H9 (cell line): ENCODE measurements at regions not wholly inside any gene's neighbourhood (a gene's known extent, or its start where the extent isn't known, plus 50 kb on each side); places are given as distances from the start of the nearest gene placed in this dataset.

Experiments
- DNase-seq: peaks from one replicate; pipeline ENCODE4 v3.0.0-alpha.2; 2017
- H2AFZ ChIP-seq: one replicate; pipeline ENCODE4 v1.6.1; 2013; ENCODE audit warnings: mild to moderate bottlenecking, low read length, control low read depth, moderate library complexity
- H2AK5ac ChIP-seq: 2 replicates; pipeline ENCODE4 v1.6.1; 2013; ENCODE audit warnings: low read length, control low read depth, mixed read lengths; ENCODE audit not compliant: insufficient read length
- H2BK120ac ChIP-seq: one replicate; pipeline ENCODE4 v1.6.1; 2013; ENCODE audit warnings: low read depth, mild to moderate bottlenecking, low read length, control low read depth, inconsistent platforms; ENCODE audit not compliant: poor library complexity, severe bottlenecking
- H2BK12ac ChIP-seq: 2 replicates; pipeline ENCODE4 v1.6.1; 2013; ENCODE audit warnings: low read length, control low read depth, mixed read lengths, low read depth; ENCODE audit not compliant: insufficient read length
- H2BK15ac ChIP-seq: 2 replicates; pipeline ENCODE4 v1.6.1; 2013; ENCODE audit warnings: low read depth, low read length, control low read depth
- H2BK20ac ChIP-seq: one replicate; pipeline ENCODE4 v1.6.1; 2013; ENCODE audit warnings: low read depth, mild to moderate bottlenecking, low read length, control low read depth, inconsistent platforms; ENCODE audit not compliant: poor library complexity, severe bottlenecking
- H2BK5ac ChIP-seq: 2 replicates; pipeline ENCODE4 v1.6.1; 2013; ENCODE audit warnings: low read length, control low read depth, mixed read lengths; ENCODE audit not compliant: insufficient read length
- H3K14ac ChIP-seq: 2 replicates; pipeline ENCODE4 v1.6.1; 2013; ENCODE audit warnings: low read length, control low read depth; ENCODE audit not compliant: insufficient read depth
- H3K18ac ChIP-seq: 2 replicates; pipeline ENCODE4 v1.6.1; 2013; ENCODE audit warnings: low read depth, mild to moderate bottlenecking, mixed read lengths, low read length, control low read depth; ENCODE audit not compliant: insufficient read length
- H3K23ac ChIP-seq: 2 replicates; pipeline ENCODE4 v1.6.1; 2013; ENCODE audit warnings: low read length, control low read depth, mixed read lengths, low read depth; ENCODE audit not compliant: insufficient read length
- H3K23me2 ChIP-seq: 2 replicates; pipeline ENCODE4 v1.6.1; 2013; ENCODE audit warnings: low read depth, mild to moderate bottlenecking, mixed read lengths, low read length, control low read depth; ENCODE audit not compliant: insufficient read length, poor library complexity, severe bottlenecking
- H3K27ac ChIP-seq: 2 replicates; pipeline ENCODE4 v1.5.1; 2013; ENCODE audit warnings: low read length, control low read depth, mixed read lengths, low read depth; ENCODE audit not compliant: insufficient read length
- H3K27me3 ChIP-seq: 2 replicates; pipeline ENCODE4 v1.6.1; 2013; ENCODE audit warnings: low read length, control low read depth, inconsistent platforms; ENCODE audit not compliant: insufficient read depth
- H3K4ac ChIP-seq: 2 replicates; pipeline ENCODE4 v1.6.1; 2013; ENCODE audit warnings: low read depth, mild to moderate bottlenecking, control low read depth, inconsistent platforms, low read length, moderate library complexity
- H3K4me1 ChIP-seq: 2 replicates; pipeline ENCODE4 v1.6.1; 2013; ENCODE audit warnings: low read length, control low read depth, inconsistent platforms; ENCODE audit not compliant: insufficient read depth
- H3K4me2 ChIP-seq: 2 replicates; pipeline ENCODE4 v1.6.1; 2013; ENCODE audit warnings: low read length, control low read depth, mixed read lengths; ENCODE audit not compliant: insufficient read length, insufficient read depth
- H3K56ac ChIP-seq: 2 replicates; pipeline ENCODE4 v1.6.1; 2013; ENCODE audit warnings: low read depth, mild to moderate bottlenecking, mixed read lengths, low read length, control low read depth; ENCODE audit not compliant: insufficient read length
- H3K79me1 ChIP-seq: 2 replicates; pipeline ENCODE4 v1.6.1; 2013; ENCODE audit warnings: low read depth, mild to moderate bottlenecking, moderate library complexity, low read length, control low read depth, inconsistent platforms; ENCODE audit not compliant: insufficient read depth, poor library complexity, severe bottlenecking
- H3K79me2 ChIP-seq: 2 replicates; pipeline ENCODE4 v1.6.1; 2013; ENCODE audit warnings: low read length, control low read depth, inconsistent platforms; ENCODE audit not compliant: insufficient read depth
- H3K9ac ChIP-seq: 2 replicates; pipeline ENCODE4 v1.6.1; 2013; ENCODE audit warnings: low read length, control low read depth, mixed read lengths; ENCODE audit not compliant: insufficient read length; ENCODE audit errors: extremely low read depth
- H3K9me3 ChIP-seq: one replicate; pipeline ENCODE4 v1.6.1; 2013; ENCODE audit warnings: low read depth, low read length, inconsistent platforms; ENCODE audit not compliant: control insufficient read depth
- H3T11ph ChIP-seq: one replicate; pipeline ENCODE4 v1.6.1; 2013; ENCODE audit warnings: mild to moderate bottlenecking, low read length, control low read depth, inconsistent platforms
- H4K20me1 ChIP-seq: one replicate; pipeline ENCODE4 v1.6.1; 2013; ENCODE audit not compliant: control insufficient read depth, insufficient read length, insufficient read depth
- H4K5ac ChIP-seq: 2 replicates; pipeline ENCODE4 v1.6.1; 2013; ENCODE audit warnings: low read depth, mild to moderate bottlenecking, mixed read lengths, low read length, control low read depth; ENCODE audit not compliant: insufficient read length
- H4K8ac ChIP-seq: replicated peaks from 2 replicates; pipeline ENCODE4 v1.6.1; 2013; ENCODE audit warnings: low read length, control low read depth, mixed read lengths, low read depth; ENCODE audit not compliant: insufficient read length
- H4K91ac ChIP-seq: 2 replicates; pipeline ENCODE4 v1.6.1; 2013; ENCODE audit warnings: low read depth, mild to moderate bottlenecking, moderate library complexity, mixed read lengths, low read length, control low read depth; ENCODE audit not compliant: insufficient read length
- H3K27ac Mint-ChIP-seq, 3 experiments: 2 replicates in 2 of 3; 3 replicates in 1 of 3; pipeline ENCODE4 v1.8.0; 2020 to 2021; ENCODE audit warnings: mixed read lengths in 3 of 3, mild to moderate bottlenecking in 1 of 3, moderate library complexity in 1 of 3
- H3K27me3 Mint-ChIP-seq: 2 replicates; pipeline ENCODE4 v1.8.0; 2021; ENCODE audit warnings: low read depth, mild to moderate bottlenecking, moderate library complexity, mixed read lengths
- H3K36me3 Mint-ChIP-seq, 3 experiments: 2 replicates in 2 of 3; 3 replicates in 1 of 3; pipeline ENCODE4 v1.8.0; 2020 to 2021; ENCODE audit warnings: low read depth in 3 of 3, mixed read lengths in 3 of 3; ENCODE audit not compliant: insufficient read depth in 1 of 3
- H3K4me1 Mint-ChIP-seq, 2 experiments: 2 replicates each; pipeline ENCODE4 v1.8.0; 2020; ENCODE audit warnings: mixed read lengths in 2 of 2
- H3K4me3 Mint-ChIP-seq, 2 experiments: 2 replicates in 1 of 2; 3 replicates in 1 of 2; pipeline ENCODE4 v1.8.0; 2020 to 2021; ENCODE audit warnings: mild to moderate bottlenecking in 2 of 2, mixed read lengths in 2 of 2, moderate library complexity in 1 of 2
- H3K9me3 Mint-ChIP-seq, 2 experiments: 2 replicates in 1 of 2; 3 replicates in 1 of 2; pipeline ENCODE4 v1.8.0; 2020; ENCODE audit warnings: mild to moderate bottlenecking in 2 of 2, mixed read lengths in 2 of 2, moderate library complexity in 1 of 2
- CTCF ChIP-seq: fragments of 200-600 bp; sonication (generic); conservative IDR thresholded peaks from 3 replicates; pipeline ENCODE4 v1.8.0; 2021; ENCODE audit warnings: antibody characterized with exemption, mild to moderate bottlenecking
- WGBS: extraction: QIAGEN DNeasy Blood & Tissue Kit; methylation state at CpG from one replicate; pipeline ENCODE4 v1.1.7; 2013; ENCODE audit warnings: missing lambda C conversion rate, low lambda C conversion rate, mixed read lengths; ENCODE audit not compliant: insufficient read length; ENCODE audit errors: extremely low coverage; 5-methylcytosine and 5-hydroxymethylcytosine counted together

GRCh38 chr13:48784916-48785548 lies 131.3 kb downstream of the CYSLTR2 start:
- H3K27me3 Mint-ChIP-seq = no peaks in the 10 kb centered on the region

More at GRCh38 chr13:48784916-48785548, 131.3 kb downstream of the CYSLTR2 start:
- Histone ChIP-seq H3K27ac (no peak overlapping the region), H3K4ac (no peak overlapping the region), H3K18ac (no peak overlapping the region), H2AK5ac (no peak overlapping the region), H3K27me3 (no peaks in the 10 kb centered on the region), H3K4me1 (no peaks in the 10 kb centered on the region), H2BK120ac (no peak overlapping the region), H3K9ac (no peak overlapping the region), H2BK20ac (no peak overlapping the region), H3K4me2 (no peak overlapping the region), H3K23ac (no peak overlapping the region), H3K79me1 (no peaks in the 10 kb centered on the region), H2BK5ac (no peak overlapping the region), H2AFZ (no peak overlapping the region), H4K5ac (no peak overlapping the region), H2BK12ac (no peak overlapping the region), H4K20me1 (no peaks in the 10 kb centered on the region), H3K14ac (no peak overlapping the region), H3K79me2 (no peaks in the 10 kb centered on the region), H3K56ac (no peak overlapping the region), H3T11ph (no peak overlapping the region), H4K91ac (no peak overlapping the region), H3K9me3 (no peaks in the 10 kb centered on the region), H2BK15ac (no peak overlapping the region), H3K23me2 (no peaks in the 10 kb centered on the region), H4K8ac (no peak overlapping the region)
- Mint-ChIP-seq H3K9me3 (peaks cover 19 to 22% of the 10 kb centered on the region in 2 experiments), H3K4me3 (no peak overlapping the region), H3K4me1 (peaks cover 0 to 2% of the 10 kb centered on the region in 2 experiments; a peak in 1 of 4 replicates), H3K27ac (no peak overlapping the region), H3K36me3 (peaks cover 0 to 11% (median 2%) of the 10 kb centered on the region in 3 experiments; a peak in 2 of 7 replicates)
- no CpG with 5 or more reads among the region's 3 CpGs for WGBS
- TF ChIP-seq CTCF = no peak
- DNase-seq = no peak
